Kidney (tissue), 13 donors: ENCODE measurements at regions not wholly inside any gene's neighbourhood (a gene's known extent, or its start where the extent isn't known, plus 50 kb on each side); places are given as distances from the start of the nearest gene placed in this dataset.

Source experiments
- DNase-seq, 5 donors: peaks; one replicate each; pipeline ENCODE4 v3.0.0-alpha.2; 2013 to 2020
- FAIRE-seq: peaks from 2 replicates; lab custom pipeline; 2012; peaks lifted over from hg19 to GRCh38; lab: Jason Lieb, UNC
- H3K27ac ChIP-seq, 2 donors: one replicate each; pipeline ENCODE4 v1.7.0; 2013; ENCODE audit warnings: low read depth in 2 of 2, low read length in 2 of 2, inconsistent platforms in 1 of 2
- H3K27me3 ChIP-seq: one replicate; pipeline ENCODE4 v1.7.1; 2013; ENCODE audit warnings: low read length, inconsistent platforms; ENCODE audit not compliant: control insufficient read depth, insufficient read depth
- H3K36me3 ChIP-seq, 3 donors: one replicate each; pipeline versions ENCODE4 v1.7.0 to v1.7.1; 2013; ENCODE audit warnings: low read length in 3 of 3, control low read depth in 1 of 3, inconsistent platforms in 1 of 3; ENCODE audit not compliant: insufficient read depth in 3 of 3, control insufficient read depth in 2 of 3
- H3K4me1 ChIP-seq, 3 donors: one replicate each; pipeline versions ENCODE4 v1.7.0 to v1.7.1; 2013; ENCODE audit warnings: low read length in 3 of 3, inconsistent platforms in 1 of 3, low read depth in 1 of 3; ENCODE audit not compliant: control insufficient read depth in 2 of 3, insufficient read depth in 2 of 3
- H3K4me3 ChIP-seq, 3 donors: one replicate each; pipeline versions ENCODE4 v1.7.0 to v1.8.1; 2013; ENCODE audit warnings: low read length in 3 of 3, control low read depth in 1 of 3, inconsistent platforms in 1 of 3
- H3K9ac ChIP-seq, 3 donors: one replicate each; pipeline versions ENCODE4 v1.7.0 to v1.7.1; 2013; ENCODE audit warnings: low read length in 3 of 3, control low read depth in 1 of 3, inconsistent platforms in 1 of 3
- H3K9me3 ChIP-seq, 3 donors: one replicate each; pipeline versions ENCODE4 v1.7.0 to v1.7.1; 2013; ENCODE audit warnings: low read length in 3 of 3, control low read depth in 1 of 3, inconsistent platforms in 1 of 3; ENCODE audit not compliant: control insufficient read depth in 2 of 3, insufficient read depth in 1 of 3
- intact Hi-C: fragments of 100-400 bp; cut with DNase I; formaldehyde crosslinking; loops from one replicate; pipeline ENCODE4 v1.11.1; 2022
- TF ChIP-seq, protein P1 (sequence below): IDR thresholded peaks from 3 replicates; pipeline ENCODE4 v1.5.1; 2012; ENCODE audit warnings: mild to moderate bottlenecking, moderate library complexity, borderline replicate concordance; ENCODE audit not compliant: insufficient read depth; ENCODE audit errors: extremely low read depth
- donor health status: control.
- donor health status: control.
- donor health status: control.
- donor health status: control.
- donor health status: control.
- donor health status: DM: yes; HTN: yes; CAD: no.
- donor health status: Normal renal cell carcinoma (clear cell type).

DNA sequence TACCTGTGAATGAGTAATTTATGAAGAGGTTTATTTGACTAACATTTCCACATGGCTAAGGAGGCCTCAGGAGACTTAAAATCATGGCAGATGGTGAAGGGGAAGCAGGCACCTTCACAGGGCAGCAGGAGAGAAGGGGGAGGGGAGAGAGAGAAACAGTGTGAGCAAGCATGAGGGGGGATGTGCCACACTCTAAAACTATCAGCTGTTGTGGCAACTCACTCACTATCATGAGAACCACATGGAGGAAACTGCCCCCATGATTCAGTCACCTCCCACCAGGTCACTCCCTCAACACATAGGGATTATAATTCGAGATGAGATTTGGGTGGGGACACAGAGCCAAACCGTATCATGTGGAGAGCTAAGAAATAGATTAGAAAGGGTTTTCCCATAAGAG is 309.0 kb downstream of the RDH14 start:
- no peak for FAIRE-seq
- H3K36me3 ChIP-seq = no peaks in the 10 kb centered on the region
- TF ChIP-seq, protein P1, sequence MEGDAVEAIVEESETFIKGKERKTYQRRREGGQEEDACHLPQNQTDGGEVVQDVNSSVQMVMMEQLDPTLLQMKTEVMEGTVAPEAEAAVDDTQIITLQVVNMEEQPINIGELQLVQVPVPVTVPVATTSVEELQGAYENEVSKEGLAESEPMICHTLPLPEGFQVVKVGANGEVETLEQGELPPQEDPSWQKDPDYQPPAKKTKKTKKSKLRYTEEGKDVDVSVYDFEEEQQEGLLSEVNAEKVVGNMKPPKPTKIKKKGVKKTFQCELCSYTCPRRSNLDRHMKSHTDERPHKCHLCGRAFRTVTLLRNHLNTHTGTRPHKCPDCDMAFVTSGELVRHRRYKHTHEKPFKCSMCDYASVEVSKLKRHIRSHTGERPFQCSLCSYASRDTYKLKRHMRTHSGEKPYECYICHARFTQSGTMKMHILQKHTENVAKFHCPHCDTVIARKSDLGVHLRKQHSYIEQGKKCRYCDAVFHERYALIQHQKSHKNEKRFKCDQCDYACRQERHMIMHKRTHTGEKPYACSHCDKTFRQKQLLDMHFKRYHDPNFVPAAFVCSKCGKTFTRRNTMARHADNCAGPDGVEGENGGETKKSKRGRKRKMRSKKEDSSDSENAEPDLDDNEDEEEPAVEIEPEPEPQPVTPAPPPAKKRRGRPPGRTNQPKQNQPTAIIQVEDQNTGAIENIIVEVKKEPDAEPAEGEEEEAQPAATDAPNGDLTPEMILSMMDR = no peak
- intact Hi-C loops = no loop called here
- H3K9me3 ChIP-seq = no peaks in the 10 kb centered on the region
- no peak overlapping the region for H3K4me3 ChIP-seq
- H3K4me1 ChIP-seq = no peaks in the 10 kb centered on the region
- no peaks in the 10 kb centered on the region for H3K27me3 ChIP-seq
- no peak overlapping the region for H3K9ac ChIP-seq
- DNase-seq = no peak
- no peak overlapping the region for H3K27ac ChIP-seq

DNA sequence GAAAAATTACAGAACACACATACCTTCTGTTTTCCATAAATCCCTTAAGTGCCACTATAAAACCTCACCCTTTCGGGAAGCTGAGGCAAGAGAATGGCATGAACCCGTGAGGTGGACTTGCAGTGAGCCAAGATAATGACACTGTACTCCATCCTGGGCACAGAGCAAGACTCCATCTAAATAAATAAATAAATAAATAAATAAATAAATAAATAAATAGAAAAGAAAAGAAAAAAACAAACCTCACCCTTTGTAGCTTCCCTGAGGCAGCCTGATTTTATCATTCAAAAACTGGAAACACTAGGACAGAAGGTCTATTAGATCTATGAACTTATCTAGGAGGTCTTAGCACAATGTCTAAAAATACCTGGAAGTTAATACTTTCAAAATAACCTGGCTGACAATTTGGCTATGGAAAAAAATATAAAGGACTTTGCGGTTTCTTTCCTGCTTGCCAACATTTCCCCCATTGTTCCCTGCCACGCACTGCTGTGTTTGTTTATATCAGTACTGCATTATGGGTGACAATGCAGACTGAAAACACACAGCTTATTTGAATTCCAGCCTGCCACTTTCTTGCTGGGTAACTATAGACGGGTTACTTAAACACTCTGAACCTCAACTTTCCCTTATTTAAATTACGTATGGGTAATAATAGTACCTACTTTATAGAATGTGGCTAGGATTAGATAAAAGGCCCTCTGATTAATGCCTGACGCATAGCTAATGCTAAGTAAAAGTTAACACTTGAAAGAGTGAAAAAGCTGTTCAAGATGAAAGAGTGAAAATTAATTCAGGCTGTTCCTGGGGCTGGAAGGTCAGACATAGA is 313.0 kb downstream of the RDH14 start:
- FAIRE-seq (no peak), DNase-seq (no peak)
- Histone ChIP-seq H3K36me3 (no peaks in the 10 kb centered on the region), H3K27ac (no peak overlapping the region), H3K9ac (no peak overlapping the region), H3K27me3 (no peaks in the 10 kb centered on the region), H3K9me3 (no peaks in the 10 kb centered on the region), H3K4me3 (no peak overlapping the region), H3K4me1 (no peaks in the 10 kb centered on the region)
- intact Hi-C loops = no loop called here
- TF ChIP-seq, protein P1 = no peak

DNA sequence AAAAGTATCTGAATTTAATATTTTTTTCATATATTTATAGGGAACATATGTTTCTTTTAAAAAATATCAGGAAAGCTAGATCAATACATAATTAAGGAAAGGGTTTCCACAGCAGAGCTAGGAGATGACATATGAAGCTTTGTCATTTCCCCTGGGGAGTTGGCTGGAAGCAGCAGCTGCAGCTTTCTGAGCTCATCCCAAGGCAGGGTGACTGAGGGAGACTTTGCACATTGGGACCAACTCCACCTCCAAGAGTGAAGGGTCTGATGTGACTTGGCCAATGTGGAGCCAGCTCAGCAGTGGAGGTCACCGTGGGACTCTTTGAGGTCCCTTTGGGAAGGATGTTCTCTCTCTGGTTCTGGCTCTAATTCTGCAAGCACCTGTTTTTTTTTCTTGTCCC is 315.1 kb downstream of the RDH14 start:
- DNase-seq (no peak), FAIRE-seq (no peak)
- H3K27ac ChIP-seq = no peak overlapping the region
- H3K9me3 ChIP-seq = no peaks in the 10 kb centered on the region
- H3K9ac ChIP-seq = no peak overlapping the region
- intact Hi-C loops = no loop called here
- no peaks in the 10 kb centered on the region for H3K36me3 ChIP-seq
- no peaks in the 10 kb centered on the region for H3K27me3 ChIP-seq
- TF ChIP-seq, protein P1 = no peak
- no peak overlapping the region for H3K4me3 ChIP-seq
- no peaks in the 10 kb centered on the region for H3K4me1 ChIP-seq
